ENCODE measurements at regions not wholly inside any gene's neighbourhood (a gene's known extent, or its start where the extent isn't known, plus 50 kb on each side); places are given as distances from the start of the nearest gene placed in this dataset.

- TF ChIP-seq BHLHE40 (IDR thresholded peaks at IDR 0.05; ENCODE audit: borderline replicate concordance) = no peak
- TF ChIP-seq FOXK2 (IDR thresholded peaks at IDR 0.05) = no peak
- TF ChIP-seq SUZ12 (IDR thresholded peaks at IDR 0.05) = no peak
- no peak for TF ChIP-seq TARDBP (IDR thresholded peaks at IDR 0.05)
- no peak for TF ChIP-seq FOXA1 (IDR thresholded peaks at IDR 0.05)
- TF ChIP-seq SP1 (IDR thresholded peaks at IDR 0.05) = no peak
Observed at GRCh38 chr19:34120141-34120540, 52.2 kb upstream of the LSM14A start.

All from HEK293T (cell line).